CMK (cell line): ENCODE measurements at regions not wholly inside any gene's neighbourhood (a gene's known extent, or its start where the extent isn't known, plus 50 kb on each side); places are given as distances from the start of the nearest gene placed in this dataset.
"Not testable (repeated sequence)": the region's sequence is repeated elsewhere in the genome, so short reads cannot be mapped to it uniquely, and the experiment has no call there.

Experiments
- DNase-seq: peaks from one replicate; pipeline ENCODE4 v3.0.0-alpha.2; 2010; ENCODE audit warnings: low read depth

- no peak for DNase-seq
These were observed 101.6 kb downstream of the CPN2 start for GRCh38 chr3:194249323-194250097.

GRCh38 chr3:194250098-194251002 lies 100.8 kb downstream of the CPN2 start:
- no peak for DNase-seq

- DNase-seq = no peak
These were observed 100.1 kb downstream of the CPN2 start for GRCh38 chr3:194251007-194251406.

GRCh38 chr3:194251461-194251860 lies 99.7 kb downstream of the CPN2 start:
- DNase-seq = no peak

- no peak for DNase-seq
These were observed 99.1 kb downstream of the CPN2 start for GRCh38 chr3:194251891-194252560.

GRCh38 chr3:194253270-194253669 lies 97.9 kb downstream of the CPN2 start:
- no peak for DNase-seq

GRCh38 chr3:194254040-194254439 lies 97.1 kb downstream of the CPN2 start:
- no peak for DNase-seq

- peak; percentile 98 for DNase-seq
These were observed 95.7 kb downstream of the CPN2 start for GRCh38 chr3:194255252-194256039.

- no peak for DNase-seq
These were observed 94.8 kb downstream of the CPN2 start for GRCh38 chr3:194256040-194256945.

GRCh38 chr3:194257151-194257621 lies 93.9 kb downstream of the CPN2 start:
- DNase-seq = no peak

- no peak for DNase-seq
These were observed 93.0 kb downstream of the CPN2 start for GRCh38 chr3:194257916-194258668.

- no peak for DNase-seq
These were observed 91.0 kb downstream of the CPN2 start for GRCh38 chr3:194259982-194260766.

- DNase-seq = no peak
These were observed 89.5 kb downstream of the CPN2 start for GRCh38 chr3:194261581-194262063.

- no peak for DNase-seq
These were observed 88.8 kb downstream of the CPN2 start for GRCh38 chr3:194262176-194262924.

GRCh38 chr3:194262925-194263305 lies 88.2 kb downstream of the CPN2 start:
- no peak for DNase-seq

GRCh38 chr3:194264631-194265504 lies 86.3 kb downstream of the CPN2 start:
- not testable (repeated sequence) for DNase-seq

GRCh38 chr3:194265505-194265892 lies 85.6 kb downstream of the CPN2 start:
- no peak for DNase-seq
